GM12865 (cell line): ENCODE measurements at regions not wholly inside any gene's neighbourhood (a gene's known extent, or its start where the extent isn't known, plus 50 kb on each side); places are given as distances from the start of the nearest gene placed in this dataset.

ENCODE experiments used
- DNase-seq: peaks from one replicate; pipeline ENCODE4 v3.0.0; 2010; ENCODE audit warnings: low read depth
- H3K4me3 ChIP-seq: 2 replicates; pipeline ENCODE4 v1.5.1; 2011; ENCODE audit warnings: mild to moderate bottlenecking, low read depth, low read length, control low read depth
- TF ChIP-seq, protein P1 (sequence below): IDR thresholded peaks from 2 replicates; pipeline ENCODE4 v1.5.1; 2011; ENCODE audit warnings: low read length, control low read depth, low read depth, inconsistent platforms; ENCODE audit not compliant: insufficient read depth; ENCODE audit errors: missing control alignments

DNA sequence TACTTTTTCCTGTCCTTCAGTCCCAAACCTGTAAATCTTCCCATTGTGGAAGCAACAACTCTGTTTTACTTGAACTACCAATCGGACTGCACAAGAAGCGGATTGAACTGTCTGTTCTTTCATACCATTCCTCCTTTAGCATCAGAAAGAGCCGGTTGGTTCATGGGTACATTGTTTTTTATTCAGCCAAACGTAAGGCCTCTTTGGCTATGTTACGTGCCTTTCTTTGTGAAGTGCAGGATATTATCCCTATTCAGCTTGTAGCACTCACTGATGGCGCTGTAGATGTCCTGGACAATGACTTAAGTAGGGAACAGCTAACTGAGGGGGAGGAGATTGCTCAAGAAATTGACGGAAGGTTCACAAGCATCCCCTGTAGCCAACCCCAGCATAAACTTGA lies 60.3 kb downstream of the ARHGAP35 start:
- no peak overlapping the region for H3K4me3 ChIP-seq

DNA sequence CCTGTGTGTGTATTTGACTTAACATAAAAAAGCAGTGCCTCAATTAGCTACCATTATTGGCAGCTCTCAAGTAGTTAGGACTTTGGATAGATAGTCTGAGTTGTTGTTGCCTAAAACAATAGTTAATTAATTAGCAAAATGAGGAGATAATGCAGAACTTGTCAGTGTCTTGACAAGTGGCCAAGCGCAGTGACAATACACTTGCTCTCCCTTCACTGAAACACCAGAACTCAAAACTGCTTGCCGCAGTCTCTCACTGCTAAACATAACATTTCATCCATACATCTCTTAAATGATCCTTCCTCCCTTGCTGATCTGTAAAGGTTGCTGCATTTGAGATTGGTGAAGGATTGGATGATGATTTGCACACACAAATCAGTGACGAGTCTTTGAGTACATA lies 61.7 kb downstream of the ARHGAP35 start:
- no peak for DNase-seq
- H3K4me3 ChIP-seq, result no peak overlapping the region
- TF ChIP-seq, protein P1, sequence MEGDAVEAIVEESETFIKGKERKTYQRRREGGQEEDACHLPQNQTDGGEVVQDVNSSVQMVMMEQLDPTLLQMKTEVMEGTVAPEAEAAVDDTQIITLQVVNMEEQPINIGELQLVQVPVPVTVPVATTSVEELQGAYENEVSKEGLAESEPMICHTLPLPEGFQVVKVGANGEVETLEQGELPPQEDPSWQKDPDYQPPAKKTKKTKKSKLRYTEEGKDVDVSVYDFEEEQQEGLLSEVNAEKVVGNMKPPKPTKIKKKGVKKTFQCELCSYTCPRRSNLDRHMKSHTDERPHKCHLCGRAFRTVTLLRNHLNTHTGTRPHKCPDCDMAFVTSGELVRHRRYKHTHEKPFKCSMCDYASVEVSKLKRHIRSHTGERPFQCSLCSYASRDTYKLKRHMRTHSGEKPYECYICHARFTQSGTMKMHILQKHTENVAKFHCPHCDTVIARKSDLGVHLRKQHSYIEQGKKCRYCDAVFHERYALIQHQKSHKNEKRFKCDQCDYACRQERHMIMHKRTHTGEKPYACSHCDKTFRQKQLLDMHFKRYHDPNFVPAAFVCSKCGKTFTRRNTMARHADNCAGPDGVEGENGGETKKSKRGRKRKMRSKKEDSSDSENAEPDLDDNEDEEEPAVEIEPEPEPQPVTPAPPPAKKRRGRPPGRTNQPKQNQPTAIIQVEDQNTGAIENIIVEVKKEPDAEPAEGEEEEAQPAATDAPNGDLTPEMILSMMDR, result no peak

More for the DNA sequence above, 60.3 kb downstream of the ARHGAP35 start:
- TF ChIP-seq, protein P1, result no peak
- no peak for DNase-seq

DNA sequence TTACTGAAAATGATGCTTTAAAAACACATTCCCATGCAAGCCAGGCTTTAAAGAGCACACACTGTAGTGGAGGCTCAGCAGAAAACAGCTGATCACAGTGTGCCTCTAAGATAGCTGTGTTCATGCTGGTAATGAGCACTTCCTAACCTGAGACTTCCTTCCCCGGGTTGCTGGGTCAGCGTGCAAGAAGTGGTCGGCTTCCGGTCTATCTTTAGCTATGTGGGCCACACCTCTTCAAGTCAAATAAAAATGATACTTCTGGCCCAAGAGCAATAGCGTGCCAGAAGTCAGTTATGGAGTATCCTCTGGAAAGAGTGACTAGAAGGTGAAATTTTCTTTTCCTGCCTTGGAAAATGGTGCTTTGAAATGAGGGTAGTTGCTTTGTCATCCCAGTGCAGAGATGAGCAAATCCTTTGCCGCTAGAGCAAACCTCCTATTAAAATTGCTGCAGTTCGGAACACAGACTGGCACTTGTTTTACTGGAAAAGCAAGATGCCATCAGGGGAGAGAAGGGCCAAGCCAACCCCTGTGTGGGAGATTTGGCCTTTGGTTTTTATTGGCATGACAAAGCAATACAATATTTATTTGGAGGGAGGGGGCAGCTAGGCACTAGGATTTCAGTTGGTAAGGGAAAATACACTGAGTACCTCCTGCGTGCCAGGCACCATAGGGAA lies 64.2 kb downstream of the ARHGAP35 start:
- no peak overlapping the region for H3K4me3 ChIP-seq
- DNase-seq, result peak; percentile 65
- TF ChIP-seq, protein P1, result no peak

DNA sequence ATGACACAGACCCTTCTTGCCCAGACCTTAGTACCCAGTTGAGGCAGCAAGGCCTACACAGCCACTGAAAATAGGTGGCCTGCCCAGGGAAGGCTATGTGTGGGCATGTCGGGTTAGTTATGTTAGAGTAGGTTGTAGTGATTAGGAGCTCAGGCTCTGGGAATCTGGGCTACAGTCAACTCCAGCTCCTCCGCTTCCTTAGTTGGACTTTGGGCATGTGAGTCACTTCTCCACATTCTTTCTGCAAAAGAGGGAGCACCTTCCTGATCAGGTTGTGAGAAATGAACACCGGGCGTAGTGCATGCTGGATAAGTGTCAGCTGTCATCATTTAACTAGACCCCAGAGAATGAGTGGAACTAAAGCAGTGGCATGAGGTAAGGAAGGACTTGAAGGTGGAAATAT lies 64.8 kb downstream of the ARHGAP35 start:
- H3K4me3 ChIP-seq, result no peak overlapping the region
- DNase-seq, result no peak
- TF ChIP-seq, protein P1, result no peak

DNA sequence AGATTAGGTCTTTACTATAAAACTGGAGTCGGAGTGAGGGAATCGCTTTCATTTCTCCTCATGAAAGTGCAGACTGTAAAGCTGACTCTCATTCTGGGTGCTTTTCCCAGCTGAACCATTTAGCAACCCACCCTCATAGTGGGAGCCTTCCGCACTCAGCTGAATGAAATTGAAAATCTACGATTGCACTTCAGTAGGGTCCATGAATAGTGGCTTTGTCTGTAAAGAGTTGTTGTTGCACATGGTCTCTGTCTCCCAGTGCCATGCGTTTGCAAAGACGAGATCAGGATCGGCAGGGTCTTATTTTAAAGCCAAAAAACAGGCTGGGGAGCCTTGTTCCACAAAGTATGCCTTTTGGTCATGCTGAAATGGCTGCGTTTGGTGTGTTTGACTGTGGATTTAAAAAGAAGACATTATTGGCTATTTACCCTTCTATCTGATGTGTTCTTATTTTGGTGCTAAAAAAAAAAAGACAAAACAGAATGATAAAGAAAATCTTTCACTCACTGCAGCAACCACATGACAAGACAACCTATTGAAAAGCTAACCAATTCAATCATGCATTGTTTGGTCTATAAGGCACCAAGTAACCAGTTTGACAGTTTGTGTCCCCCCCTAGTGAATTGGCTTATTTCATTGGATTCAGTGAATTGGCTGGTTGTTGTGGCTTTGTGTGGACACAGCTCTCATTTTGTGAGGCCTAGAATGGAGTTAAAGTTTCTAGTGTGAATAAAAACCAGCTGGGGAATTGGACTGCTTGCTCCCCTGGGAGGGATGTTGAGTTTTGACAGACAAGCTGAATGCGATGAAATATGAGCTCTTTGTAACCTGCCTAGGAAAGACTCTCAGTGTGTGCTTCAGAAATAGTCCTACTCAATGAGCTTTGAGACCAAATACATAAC lies 65.6 kb downstream of the ARHGAP35 start:
- TF ChIP-seq, protein P1, result no peak
- no peak for DNase-seq
- no peak overlapping the region for H3K4me3 ChIP-seq

DNA sequence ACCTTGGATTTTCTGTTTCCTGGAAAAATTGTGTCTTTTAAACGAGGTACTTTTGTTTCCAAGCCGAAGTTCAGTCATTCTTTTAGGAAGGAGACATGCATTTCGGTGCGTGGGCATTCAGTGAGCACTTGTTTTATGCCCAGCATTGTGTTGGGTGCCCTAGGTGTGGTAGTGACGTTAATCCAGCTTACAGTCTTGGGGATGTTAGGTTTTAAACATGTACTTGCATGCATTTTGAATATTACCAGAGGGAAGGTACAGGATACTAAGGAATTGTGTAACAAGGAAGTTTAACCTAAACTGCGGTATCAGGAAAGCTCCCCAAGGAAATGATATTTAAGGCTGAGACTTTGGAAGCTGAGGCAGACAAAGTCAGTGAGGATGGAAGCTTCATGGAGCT lies 66.3 kb downstream of the ARHGAP35 start:
- DNase-seq, result no peak
- no peak overlapping the region for H3K4me3 ChIP-seq
- TF ChIP-seq, protein P1, result no peak

DNA sequence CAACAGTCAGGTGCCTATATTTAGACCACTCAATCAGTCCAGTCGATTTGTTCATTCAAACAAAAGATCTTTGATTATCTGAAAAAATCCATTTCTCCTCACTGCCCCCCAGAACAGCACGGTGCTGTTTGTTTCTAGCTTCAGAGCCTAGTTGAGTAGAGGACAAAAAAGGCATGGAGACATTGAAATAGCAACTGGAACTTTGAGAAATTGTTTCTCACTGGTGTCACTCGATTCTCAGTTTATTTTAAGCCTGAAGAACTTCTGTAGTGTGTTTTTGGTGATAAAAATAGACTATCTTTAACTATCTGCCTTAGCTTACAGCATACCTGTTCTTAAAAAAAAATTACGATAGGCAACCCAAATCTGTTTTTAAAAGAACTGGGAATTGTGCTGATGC lies 67.1 kb downstream of the ARHGAP35 start:
- TF ChIP-seq, protein P1, result no peak
- H3K4me3 ChIP-seq, result no peak overlapping the region
- DNase-seq, result no peak
